ENCODE measurements at regions not wholly inside any gene's neighbourhood (a gene's known extent, or its start where the extent isn't known, plus 50 kb on each side); places are given as distances from the start of the nearest gene placed in this dataset.

- ChIA-PET POLR2A (no interaction called here), CTCF (ENCODE audit: low intra/inter-chr PET ratio) (no interaction called here)
- Histone ChIP-seq H3K27me3 (ENCODE audit: control insufficient read depth in 2 of 2, insufficient read depth in 2 of 2, low read length in 2 of 2) (peaks cover 2 to 9% of the 10 kb centered on the region in 2 experiments; a peak in 4 of 5 replicates), H3K9me3 (replicated peaks; ENCODE audit: control insufficient read depth, insufficient read depth, low read depth, low read length) (no peaks in the 10 kb centered on the region), H3K9me1 (ENCODE audit: control insufficient read depth, insufficient read depth, low read length) (no peaks in the 10 kb centered on the region), H3K9ac (ENCODE audit: insufficient read depth in 1 of 2, low read depth in 2 of 2, low read length in 2 of 2) (no peak overlapping the region), H3K4me2 (ENCODE audit: insufficient read depth, low read length) (no peak overlapping the region), H4K20me1 (replicated peaks; ENCODE audit: control insufficient read depth, insufficient read depth, low read length) (no peaks in the 10 kb centered on the region), H3K4me1 (replicated peaks in 1 of 2; ENCODE audit: control insufficient read depth in 2 of 2, insufficient read depth in 2 of 2, low read length in 2 of 2) (no peaks in the 10 kb centered on the region), H3K36me3 (ENCODE audit: control insufficient read depth, insufficient read depth, low read length) (no peaks in the 10 kb centered on the region), H3K27ac (ENCODE audit: extremely low read depth, low read depth, low read length) (no peak overlapping the region), H3K4me3 (no peak overlapping the region), H2AFZ (ENCODE audit: low read depth, low read length) (no peak overlapping the region), H3K79me2 (ENCODE audit: control insufficient read depth, insufficient read depth, low read length) (no peaks in the 10 kb centered on the region)
- intact Hi-C loops (cut with micrococcal nuclease) = no loop called here
- FAIRE-seq (no peak), DNase-seq (ENCODE audit: extremely low read depth in 1 of 4, low spot score in 3 of 4) (no peak), ATAC-seq (no peak)
- no TSS peak for BruUV-seq (replicated peaks)
- TF ChIP-seq TEAD2 (tag; IDR thresholded peaks at IDR 0.05) (no peak), TFAP4 (CRISPR knock-in tag; IDR thresholded peaks at IDR 0.05; ENCODE audit: borderline replicate concordance) (no peak), ZBTB34 (CRISPR knock-in tag; IDR thresholded peaks at IDR 0.05) (no peak), HMGN3 (IDR thresholded peaks at IDR 0.05; ENCODE audit: borderline replicate concordance, extremely low read depth, insufficient read length, low read depth, low read length) (no peak), ZNF740 (CRISPR knock-in tag; IDR thresholded peaks at IDR 0.05) (no peak), ZNF740 (tag; IDR thresholded peaks at IDR 0.05) (no peak), SNRNP70 (optimal IDR thresholded peaks at IDR 0.05; ENCODE audit: low read depth, low read length) (no peak), HDAC3 (IDR thresholded peaks at IDR 0.05; ENCODE audit: borderline replicate concordance, partially characterized antibody) (no peak), ELK1 (CRISPR knock-in tag; IDR thresholded peaks at IDR 0.05) (no peak), ZNF24 (IDR thresholded peaks at IDR 0.05) (no peak), IFI16 (CRISPR knock-in tag; IDR thresholded peaks at IDR 0.05) (no peak)
- WGBS (ENCODE audit: insufficient coverage, low coverage, missing lambda C conversion rate) = 0% methylated on average over 2 of the region's 2 CpGs
- in situ Hi-C loops (cut with MboI) = no loop called here
Measured at GRCh38 chr2:15034860-15035259, 402.3 kb downstream of the LRATD1 start.

Measured in K562 (cell line).